ENCODE measurements at regions not wholly inside any gene's neighbourhood (a gene's known extent, or its start where the extent isn't known, plus 50 kb on each side); places are given as distances from the start of the nearest gene placed in this dataset.

- TF ChIP-seq CTCF (IDR thresholded peaks at IDR 0.05), result no peak
- TF ChIP-seq POLR2A (IDR thresholded peaks at IDR 0.05), result no peak
These were observed 210.7 kb upstream of the NSMCE3 start for GRCh38 chr15:29480278-29480677.
